Heart left ventricle (tissue), 16 donors: ENCODE measurements at regions not wholly inside any gene's neighbourhood (a gene's known extent, or its start where the extent isn't known, plus 50 kb on each side); places are given as distances from the start of the nearest gene placed in this dataset.

ENCODE experiments used
- ATAC-seq, 4 donors: fragments of 200-7000 bp; cut with Tn5 transposase; one replicate each; pipeline ENCODE4 v1.9.1; 2020 to 2022; ENCODE audit warnings: moderate library complexity in 4 of 4, mild to moderate bottlenecking in 3 of 4, moderate number of reproducible peaks in 1 of 4
- DNase-seq, 5 donors: peaks; one replicate each; pipeline ENCODE4 v3.0.0-alpha.2; 2020
- H3K27ac ChIP-seq, 12 donors: fragments of 200-600 bp; sonication (generic) in 4 of 12; one replicate each; pipeline versions ENCODE4 v1.5.0 to v1.8.0; 2016 to 2022; ENCODE audit warnings: mild to moderate bottlenecking in 2 of 12
- H3K27me3 ChIP-seq, 9 donors: fragments of 200-600 bp; sonication (generic) in 2 of 9; one replicate each; pipeline versions ENCODE4 v1.5.1 to v1.8.0; 2016 to 2022; ENCODE audit warnings: mild to moderate bottlenecking in 3 of 9
- H3K36me3 ChIP-seq, 9 donors: fragments of 200-600 bp; sonication (generic) in 2 of 9; one replicate each; pipeline versions ENCODE4 v1.5.0 to v1.8.0; 2018 to 2022; ENCODE audit warnings: mild to moderate bottlenecking in 2 of 9
- H3K4me1 ChIP-seq, 12 donors: fragments of 200-600 bp; sonication (generic) in 4 of 12; one replicate each; pipeline versions ENCODE4 v1.5.0 to v1.8.0; 2016 to 2022; ENCODE audit warnings: mild to moderate bottlenecking in 3 of 12
- H3K4me3 ChIP-seq, 12 donors: fragments of 200-600 bp; sonication (generic) in 4 of 12; one replicate each; pipeline versions ENCODE4 v1.5.0 to v1.8.0; 2017 to 2022; ENCODE audit warnings: mild to moderate bottlenecking in 9 of 12, moderate library complexity in 4 of 12
- H3K9me3 ChIP-seq, 12 donors: fragments of 200-600 bp; sonication (generic) in 4 of 12; one replicate each; pipeline versions ENCODE4 v1.5.0 to v1.8.0; 2016 to 2022; ENCODE audit warnings: mild to moderate bottlenecking in 1 of 12
- CTCF ChIP-seq, 12 donors: fragments of 200-600 bp; sonication (generic) in 4 of 12; IDR thresholded peaks; one replicate each; pipeline versions ENCODE4 v1.5.0 to v1.8.0; 2018 to 2022; ENCODE audit warnings: antibody characterized with exemption in 12 of 12, mild to moderate bottlenecking in 5 of 12
- POLR2A ChIP-seq, 2 donors: fragments of 450-650 bp; IDR thresholded peaks; one replicate each; pipeline ENCODE4 v1.6.1; 2017; ENCODE audit warnings: antibody characterized with exemption in 2 of 2, mild to moderate bottlenecking in 2 of 2, moderate library complexity in 2 of 2
- WGBS, 4 donors: extraction: QIAGEN DNeasy Blood & Tissue Kit in 2 of 4; methylation state at CpG; one replicate each; pipeline versions ENCODE4 v1.1.5 to v1.1.7; 2013 to 2018; 5-methylcytosine and 5-hydroxymethylcytosine counted together
- intact Hi-C, 10 donors: fragments of 100-400 bp; cut with DNase I; formaldehyde crosslinking; loops; one replicate each; pipeline versions ENCODE4 v1.11.1 to v1.14.2; 2022
- donor health status: ischemic (EF 13 %, LVEDD 7.1; RV severe dilation, severe dysfunction).
- donor health status: healthy with polysubstance abuse.
- donor health status: DM: no; HTN: yes; CAD: no.
- donor health status: DM: no; HTN: no; CAD: no.
- donor health status: ischemic (EF 25% LVEDD 6.9; RV normal size, moderate dysfunction).
- donor health status: ischemic (EF 25% LVEDD 5.7; RV mildly dilated, moderate dysfunction).
- donor health status: healthy.
- donor health status: DM: yes; HTN: yes; CAD: no.
- donor health status: ischemic (EF 35%, LVEDD 5.7; RV mildly dilated, moderate dysfunction).
- donor health status: nonischemic (EF 11% LVEDD 7.7; RV severe dilation, severe dysfunction).
- donor health status: DM: yes; HTN: yes; CAD: no.
- donor health status: PGD.
- donor health status: ischemic (EF 29% LVEDD 5.4; RV normal size, mild dysfunction).
- donor health status: nonischemic (EF 23%, LVEDD 6.1; RV moderate dilation, normal function).

- Histone ChIP-seq H3K27me3 (peaks cover 0 to 7% (median 0%) of the 10 kb centered on the region in 9 donors), H3K4me1 (no peaks in the 10 kb centered on the region), H3K9me3 (peaks cover 0 to 12% (median 0%) of the 10 kb centered on the region in 12 donors), H3K27ac (no peak overlapping the region), H3K4me3 (no peak overlapping the region), H3K36me3 (no peaks in the 10 kb centered on the region)
- no peak for ATAC-seq
- intact Hi-C loops: no loop called here
- no peak for DNase-seq
- WGBS, 4 donors: 83 to 89% (median 85%) methylated on average over 7 of the region's 7 CpGs
- TF ChIP-seq POLR2A (IDR thresholded peaks at IDR 0.05): no peak
- TF ChIP-seq CTCF (IDR thresholded peaks at IDR 0.05): no peak
Measured at GRCh38 chr16:9556949-9557665, 465.7 kb downstream of the HAPSTR1 start.

GRCh38 chr16:9557713-9558112 is 466.3 kb downstream of the HAPSTR1 start:
- Histone ChIP-seq H3K4me1 (no peaks in the 10 kb centered on the region), H3K36me3 (no peaks in the 10 kb centered on the region), H3K27me3 (peaks cover 0 to 7% (median 0%) of the 10 kb centered on the region in 9 donors), H3K27ac (no peak overlapping the region), H3K9me3 (peaks cover 0 to 12% (median 0%) of the 10 kb centered on the region in 12 donors), H3K4me3 (no peak overlapping the region)
- intact Hi-C loops: no loop called here
- 75 to 86% (median 80%) methylated on average over 3 of the region's 3 CpGs for WGBS, 4 donors
- no peak for ATAC-seq
- DNase-seq: no peak
- TF ChIP-seq CTCF (IDR thresholded peaks at IDR 0.05) (no peak), POLR2A (IDR thresholded peaks at IDR 0.05) (no peak)

- Histone ChIP-seq H3K4me1 (no peaks in the 10 kb centered on the region), H3K9me3 (no peaks in the 10 kb centered on the region), H3K36me3 (no peaks in the 10 kb centered on the region), H3K4me3 (no peak overlapping the region), H3K27me3 (peaks cover 0 to 6% (median 0%) of the 10 kb centered on the region in 9 donors), H3K27ac (no peak overlapping the region)
- intact Hi-C loops: no loop called here
- TF ChIP-seq POLR2A (IDR thresholded peaks at IDR 0.05) (no peak), CTCF (IDR thresholded peaks at IDR 0.05) (no peak)
- ATAC-seq: no peak
- 80 to 92% (median 86%) methylated on average over 6 of the region's 6 CpGs for WGBS, 4 donors
- DNase-seq: no peak
Measured at GRCh38 chr16:9566099-9566498, 474.7 kb downstream of the HAPSTR1 start.

- Histone ChIP-seq H3K27ac (no peak overlapping the region), H3K9me3 (no peaks in the 10 kb centered on the region), H3K4me3 (no peak overlapping the region), H3K27me3 (no peaks in the 10 kb centered on the region), H3K4me1 (no peaks in the 10 kb centered on the region), H3K36me3 (no peaks in the 10 kb centered on the region)
- DNase-seq (no peak), ATAC-seq (no peak)
- intact Hi-C loops: no loop called here
- no peak for TF ChIP-seq CTCF (IDR thresholded peaks at IDR 0.05)
- TF ChIP-seq POLR2A (IDR thresholded peaks at IDR 0.05): no peak
- WGBS, 4 donors: 60 to 73% (median 70%) methylated on average over 7 of the region's 7 CpGs
Measured at GRCh38 chr16:9567666-9568065, 476.2 kb downstream of the HAPSTR1 start.
